SKM-1 treated with dmso at 0.1 percent for 144 hours (cell line): ENCODE measurements at regions not wholly inside any gene's neighbourhood (a gene's known extent, or its start where the extent isn't known, plus 50 kb on each side); places are given as distances from the start of the nearest gene placed in this dataset.
"Not testable (repeated sequence)": the region's sequence is repeated elsewhere in the genome, so short reads cannot be mapped to it uniquely, and the experiment has no call there.

Source experiments
- DNase-seq: peaks from one replicate; lab custom pipeline; 2025; ENCODE audit not compliant: unreplicated experiment; lab: John Stamatoyannopoulos, UW

DNA sequence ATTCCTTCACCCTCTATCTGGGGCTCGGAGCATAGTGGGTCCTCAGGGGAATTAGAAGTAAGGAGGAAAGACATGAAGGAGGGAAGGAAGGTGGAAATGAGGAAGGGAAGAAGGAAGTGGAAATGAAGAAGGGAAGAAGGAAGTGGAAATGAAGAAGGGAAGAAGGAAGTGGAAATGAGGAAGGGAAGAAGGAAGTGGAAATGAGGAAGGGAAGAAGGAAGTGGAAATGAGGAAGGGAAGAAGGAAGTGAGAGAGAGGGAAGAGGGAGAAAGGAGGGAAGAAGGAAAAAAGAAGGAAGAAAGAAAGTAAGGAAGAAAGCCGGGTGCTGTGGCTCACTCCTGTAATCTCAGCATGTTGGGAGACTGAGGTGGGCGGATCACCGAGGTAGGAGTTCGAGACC, 125.6 kb upstream of the SALL4 start:
- not testable (repeated sequence) for DNase-seq

GRCh38 chr20:51926670-51927305, 124.5 kb upstream of the SALL4 start:
- DNase-seq: peak; percentile 19

GRCh38 chr20:51924509-51924908, 122.2 kb upstream of the SALL4 start:
- no peak for DNase-seq

- DNase-seq: no peak
Observed at GRCh38 chr20:51923633-51924032, 121.3 kb upstream of the SALL4 start.

- not testable (repeated sequence) for DNase-seq
Observed at GRCh38 chr20:51922812-51923211, 120.5 kb upstream of the SALL4 start.

DNA sequence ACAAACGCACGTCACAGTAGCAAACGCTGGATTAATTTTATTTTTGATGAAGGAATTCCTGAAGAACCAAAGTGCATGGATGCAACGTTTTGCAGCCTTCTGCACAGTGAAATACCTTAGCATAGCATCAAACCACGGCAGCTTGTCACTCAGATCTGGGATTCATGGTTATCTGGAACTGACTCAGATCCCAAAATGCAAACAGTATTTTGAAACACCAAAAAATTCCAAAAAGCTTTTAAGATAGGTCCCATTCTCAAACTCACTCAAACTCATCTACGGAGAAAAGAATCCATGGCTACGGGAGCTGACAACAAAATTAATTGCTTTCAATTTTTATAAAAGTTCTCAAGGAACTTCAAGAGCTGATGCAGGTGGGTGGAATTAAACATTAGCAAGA, 116.2 kb upstream of the SALL4 start:
- DNase-seq: no peak

DNA sequence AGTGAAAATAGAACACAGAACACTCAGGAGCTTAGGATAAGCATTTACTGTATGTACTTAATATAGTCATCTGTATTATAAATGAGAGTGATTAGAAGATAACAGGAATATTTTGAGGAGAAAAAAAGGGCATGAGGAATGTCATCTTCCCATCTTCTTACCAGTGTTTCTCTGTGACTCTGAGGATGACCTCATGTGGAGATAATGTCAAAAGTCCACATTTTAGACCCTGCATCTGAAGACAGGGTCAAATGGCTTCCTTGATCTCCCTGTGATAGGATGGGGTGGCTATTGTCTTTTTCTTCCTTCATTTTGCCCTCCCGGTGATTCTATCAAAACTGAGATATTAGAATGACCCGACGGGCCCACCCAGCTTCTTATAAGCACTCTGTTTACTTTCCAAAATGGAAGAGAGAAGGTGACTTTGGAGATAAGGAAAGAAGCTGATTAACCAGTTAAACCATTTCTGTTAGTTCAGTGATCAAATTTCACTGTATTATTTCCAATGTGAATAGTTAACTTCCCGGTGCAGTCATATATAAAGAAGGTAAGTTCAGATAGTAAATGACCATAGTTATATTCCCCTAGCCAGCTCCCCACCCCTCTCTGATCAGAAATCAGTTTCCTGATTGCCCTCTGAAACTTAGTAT, 115.7 kb upstream of the SALL4 start:
- no peak for DNase-seq

- DNase-seq: no peak
Observed at GRCh38 chr20:51916244-51916643, 113.9 kb upstream of the SALL4 start.

GRCh38 chr20:51914758-51915157, 112.4 kb upstream of the SALL4 start:
- DNase-seq: no peak

DNA sequence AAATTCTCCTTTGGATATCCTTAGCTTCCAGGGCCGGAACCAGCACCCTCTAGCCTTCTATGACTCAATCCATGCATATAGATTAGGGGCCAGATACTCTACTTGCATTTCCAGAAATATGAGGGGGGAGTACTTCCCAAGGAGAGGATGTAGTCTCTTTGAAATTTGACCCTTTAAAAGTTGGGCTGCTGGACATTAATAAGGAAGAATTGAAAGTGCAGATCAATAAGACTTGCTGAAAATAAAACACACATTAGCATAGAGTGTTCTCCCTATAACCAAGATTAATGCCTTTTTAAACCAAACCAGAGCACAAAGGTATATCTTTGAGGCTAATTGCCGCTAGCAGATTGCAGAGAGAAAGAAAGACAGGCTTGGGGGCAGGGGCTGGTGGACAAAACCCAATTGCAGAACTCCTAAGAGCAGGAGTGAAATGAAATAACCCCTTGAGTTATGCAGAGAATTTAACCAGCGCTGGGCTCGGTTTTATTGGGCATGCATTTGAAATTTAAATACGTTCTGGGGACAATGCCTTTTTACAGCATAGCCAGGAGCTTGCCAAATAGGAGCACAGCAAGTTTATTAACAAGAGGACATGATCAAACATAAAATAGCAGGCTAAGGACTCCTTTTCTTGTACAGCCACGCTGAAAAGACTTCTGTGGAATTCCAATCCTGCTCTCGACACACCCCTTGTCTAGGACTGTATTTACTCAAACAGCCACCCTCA, 108.2 kb upstream of the SALL4 start:
- no peak for DNase-seq

GRCh38 chr20:51906679-51907078, 104.4 kb upstream of the SALL4 start:
- no peak for DNase-seq

GRCh38 chr20:51906049-51906448, 103.7 kb upstream of the SALL4 start:
- no peak for DNase-seq

- DNase-seq: no peak
Observed at GRCh38 chr20:51902933-51903332, 100.6 kb upstream of the SALL4 start.

DNA sequence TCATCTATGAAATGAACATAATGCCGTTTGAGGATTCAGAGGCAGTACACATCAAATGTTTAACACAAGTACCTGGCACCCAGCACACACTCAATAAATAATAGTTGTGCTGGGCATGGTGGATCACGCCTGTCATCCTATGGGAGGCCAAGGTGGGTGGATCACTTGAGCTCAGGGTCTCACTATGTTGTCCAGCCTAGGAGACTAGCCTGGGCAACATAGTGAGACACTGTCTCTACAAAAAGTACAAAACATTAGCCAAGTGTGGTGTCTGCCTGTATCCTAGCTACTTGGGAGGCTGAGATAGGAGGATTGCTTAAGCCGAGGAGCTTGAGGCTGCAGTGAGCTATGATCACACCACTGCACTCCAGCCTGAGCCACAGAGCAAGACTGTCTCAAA, 98.1 kb upstream of the SALL4 start:
- DNase-seq: no peak

- DNase-seq: no peak
Observed at GRCh38 chr20:51899674-51900073, 97.4 kb upstream of the SALL4 start.

- DNase-seq: no peak
Observed at GRCh38 chr20:51898788-51899187, 96.5 kb upstream of the SALL4 start.

DNA sequence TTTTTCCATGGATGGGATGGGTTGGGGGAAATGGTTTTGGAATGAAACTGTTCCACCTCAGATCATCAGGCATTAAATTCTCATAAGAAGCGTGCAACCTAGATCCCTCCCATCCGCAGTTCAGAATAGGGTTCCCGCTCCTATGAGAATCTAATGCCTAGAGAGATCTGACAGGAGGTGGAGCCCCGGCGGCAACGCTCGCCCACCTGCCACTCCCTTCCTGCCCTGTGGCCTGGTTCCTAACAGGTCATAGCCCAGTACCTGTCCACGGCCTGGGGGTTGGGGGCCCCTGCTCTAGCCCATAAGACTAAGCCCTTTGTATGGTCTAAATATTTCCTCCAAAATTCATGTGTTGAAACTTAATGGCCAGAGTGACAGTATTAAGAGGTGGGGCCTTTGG, 92.3 kb upstream of the SALL4 start:
- no peak for DNase-seq

DNA sequence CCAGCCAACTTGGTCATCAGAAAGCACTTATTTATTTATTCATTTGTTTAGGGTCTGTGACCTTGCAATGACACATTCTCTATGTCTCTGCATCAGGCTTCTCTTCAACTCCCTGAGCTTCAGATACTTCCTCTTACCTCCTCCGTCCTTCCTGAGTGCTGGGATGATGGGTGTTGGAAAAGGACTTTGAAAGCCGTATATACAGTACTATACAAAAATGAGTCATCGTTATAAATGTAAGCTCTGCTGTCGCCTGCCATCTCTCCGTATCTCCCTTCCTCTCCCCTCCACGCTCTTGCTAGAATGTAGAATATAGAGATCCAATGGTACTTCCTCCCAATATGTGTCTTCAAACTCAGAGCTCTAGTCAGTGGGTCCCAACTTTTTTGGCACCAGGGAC, 91.9 kb upstream of the SALL4 start:
- no peak for DNase-seq

DNA sequence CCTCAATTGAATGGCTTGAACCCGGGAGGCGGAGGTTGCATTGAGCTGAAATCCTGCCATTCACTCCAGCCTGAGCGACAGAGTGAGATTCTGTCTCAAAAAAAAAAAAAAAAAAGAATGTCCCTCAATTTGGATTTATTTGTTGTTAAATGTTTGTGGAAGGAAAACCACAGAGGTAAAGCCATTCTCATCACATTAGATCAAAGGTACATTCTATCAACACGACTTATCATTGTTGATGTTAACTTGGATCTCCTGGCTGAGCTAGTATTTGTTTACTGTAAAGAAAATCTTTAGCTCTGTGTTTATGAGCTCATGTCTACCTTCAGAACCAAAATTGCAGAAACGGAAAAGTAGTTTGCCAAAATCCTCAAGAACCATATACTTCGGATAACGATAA, 91.4 kb upstream of the SALL4 start:
- DNase-seq: no peak

DNA sequence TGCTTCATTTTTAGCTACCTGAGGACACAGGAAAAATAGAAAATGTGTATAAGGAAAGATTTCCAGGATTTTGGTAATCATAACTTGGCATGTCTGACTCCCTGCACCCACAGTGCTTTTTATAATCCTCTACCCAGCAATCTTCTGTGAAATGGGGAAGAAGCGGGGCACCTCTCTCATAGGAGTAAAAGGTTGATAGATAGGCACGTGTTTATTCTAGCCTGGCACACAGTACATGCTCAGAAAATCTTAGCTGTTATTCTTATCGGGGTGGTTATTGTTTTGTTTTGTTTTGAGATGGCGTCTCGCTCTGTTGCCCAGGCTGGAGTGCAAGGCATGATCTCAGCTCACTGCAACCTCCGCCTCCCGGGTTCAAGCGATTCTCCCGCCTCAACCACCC, 87.7 kb upstream of the SALL4 start:
- no peak for DNase-seq

DNA sequence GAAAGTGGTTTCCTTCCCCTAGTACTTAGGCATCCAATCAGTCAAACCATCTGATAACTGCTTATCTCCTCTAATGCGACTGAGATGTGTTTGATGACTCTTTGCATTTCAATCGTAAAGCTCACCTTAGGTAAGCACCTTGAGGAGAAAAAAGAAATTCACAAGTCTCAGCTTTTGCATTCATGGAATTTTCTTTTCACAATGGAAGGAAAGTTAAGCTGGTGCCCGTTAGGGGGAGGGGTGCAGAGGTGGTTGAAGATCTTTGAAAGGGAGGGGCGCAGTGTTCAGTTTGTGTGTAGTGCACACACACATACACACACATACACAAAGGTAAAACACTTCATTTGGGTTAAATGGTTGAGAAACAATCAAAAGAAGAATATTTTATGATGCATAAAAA, 87.1 kb upstream of the SALL4 start:
- DNase-seq: no peak

DNA sequence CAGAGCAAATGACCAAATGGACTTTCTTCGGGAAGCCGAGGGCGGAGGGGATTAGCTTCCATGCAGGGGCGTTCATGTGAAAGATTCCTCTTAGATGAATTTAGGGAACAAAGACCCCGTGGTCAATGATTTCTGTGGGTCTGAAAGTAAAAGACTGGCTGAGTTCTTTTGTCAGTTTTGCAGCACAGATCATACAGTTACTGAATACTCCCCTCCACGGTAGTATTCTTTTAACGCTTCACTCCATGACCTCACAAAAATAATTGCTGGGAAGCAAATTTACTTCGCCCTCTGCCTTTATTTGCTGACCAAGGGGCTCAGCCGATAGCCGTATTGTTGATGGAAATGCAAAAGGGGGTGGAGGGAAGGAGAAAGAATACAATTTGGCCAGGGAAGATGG, 86.0 kb upstream of the SALL4 start:
- no peak for DNase-seq
